G401 (cell line): ENCODE measurements at regions not wholly inside any gene's neighbourhood (a gene's known extent, or its start where the extent isn't known, plus 50 kb on each side); places are given as distances from the start of the nearest gene placed in this dataset.
"Not testable (repeated sequence)": the region's sequence is repeated elsewhere in the genome, so short reads cannot be mapped to it uniquely, and the experiment has no call there.

ENCODE experiments used
- DNase-seq: peaks from one replicate; pipeline ENCODE4 v3.0.0-alpha.2; 2015; ENCODE audit warnings: low spot score
- in situ Hi-C: cut with HindIII; loops from 2 replicates; pipeline ENCODE4 v1.10.0; 2016; ENCODE audit warnings: low sequenced_read_pairs, mixed read lengths

DNA sequence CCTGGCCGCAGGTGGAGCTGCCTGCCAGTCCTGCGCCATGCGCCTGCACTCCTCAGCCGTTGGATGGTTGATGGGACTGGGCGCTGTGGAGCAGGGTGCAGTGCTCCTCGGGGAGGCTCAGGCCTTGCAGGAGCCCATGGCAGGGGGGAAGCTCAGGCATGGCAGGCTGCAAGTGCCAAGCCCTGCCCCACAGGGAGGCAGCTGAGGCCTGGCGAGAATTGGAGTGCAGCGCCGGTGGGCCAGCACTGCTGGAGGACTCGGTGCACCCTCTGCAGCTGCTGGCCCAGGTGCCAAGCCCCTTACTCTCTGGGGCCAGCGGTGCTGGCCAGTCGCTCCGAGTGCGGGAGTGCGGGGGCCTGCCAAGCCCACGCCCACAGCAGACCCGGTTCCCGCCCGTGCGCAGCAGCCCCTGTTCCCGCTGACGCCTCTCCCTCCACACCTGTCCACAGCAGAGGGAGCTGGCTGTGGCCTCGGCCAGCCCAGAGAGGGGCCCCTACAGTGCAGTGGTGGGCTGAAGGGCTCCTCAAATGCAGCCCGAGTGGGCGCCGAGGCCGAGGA, 275.9 kb upstream of the FRG1 start:
- in situ Hi-C loops: no loop called here
- no peak for DNase-seq

- in situ Hi-C loops, DNase-seq: not testable (repeated sequence)
Observed at GRCh38 chr4:189665712-189666305, 274.9 kb upstream of the FRG1 start.

- DNase-seq, in situ Hi-C loops: not testable (repeated sequence)
Observed at GRCh38 chr4:189667386-189667785, 273.3 kb upstream of the FRG1 start.

GRCh38 chr4:189697675-189698245, 242.9 kb upstream of the FRG1 start:
- DNase-seq, in situ Hi-C loops: not testable (repeated sequence)

DNA sequence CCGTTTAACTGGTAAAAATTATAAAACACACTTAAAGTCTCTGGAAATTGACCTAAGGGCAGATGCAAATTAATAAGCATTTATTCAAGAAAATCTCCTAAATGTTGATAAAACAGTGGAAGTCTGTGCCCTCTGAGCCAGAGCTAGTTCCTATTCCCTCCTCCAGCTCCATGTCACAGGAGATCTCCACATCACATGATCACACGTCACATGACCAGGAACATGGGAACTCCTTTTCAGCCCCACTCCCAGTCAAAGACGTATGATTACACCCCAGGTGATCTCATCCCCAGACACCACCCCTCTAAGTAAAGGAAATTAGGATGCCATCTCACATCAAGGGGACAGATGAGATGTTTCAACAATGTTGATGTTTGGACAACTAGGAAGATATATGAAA, 237.7 kb upstream of the FRG1 start:
- DNase-seq, in situ Hi-C loops: not testable (repeated sequence)

DNA sequence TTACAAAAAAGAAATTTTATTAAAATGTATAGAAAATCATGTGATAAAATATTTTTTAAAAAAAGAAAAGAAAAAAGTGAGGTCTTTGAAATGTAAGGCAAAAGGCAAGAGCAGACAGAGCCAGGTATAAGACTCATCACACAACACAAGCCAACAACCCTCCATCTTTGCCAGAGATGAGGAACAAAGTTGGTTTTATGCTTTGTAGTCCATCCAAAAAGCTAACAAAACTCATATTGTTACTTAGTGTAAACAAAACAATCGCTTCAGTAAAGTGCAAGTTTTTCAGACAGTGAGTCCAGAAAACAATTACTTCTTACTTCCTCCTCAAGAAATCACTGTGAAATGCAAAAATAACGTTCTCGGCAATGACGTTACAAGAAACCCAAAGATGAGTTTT, 233.9 kb upstream of the FRG1 start:
- DNase-seq, in situ Hi-C loops: not testable (repeated sequence)

DNA sequence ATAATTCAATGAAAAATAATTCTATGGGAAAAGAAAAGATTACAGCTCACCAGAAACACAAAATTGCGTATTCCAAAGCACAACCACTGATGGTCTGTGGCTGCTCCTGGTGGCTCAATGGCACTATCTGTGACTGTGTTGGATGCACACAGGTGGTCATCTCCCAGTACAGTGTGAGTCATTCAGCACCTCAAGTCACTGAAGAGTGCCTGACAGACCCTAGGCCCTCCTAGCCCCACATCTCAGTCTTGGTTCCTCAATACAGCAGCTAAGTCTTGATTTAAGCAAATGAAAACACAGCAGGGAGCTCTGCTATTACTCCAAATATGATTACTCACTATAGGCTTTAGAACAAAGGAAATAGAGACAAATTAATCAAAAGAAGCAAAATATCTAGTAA, 233.4 kb upstream of the FRG1 start:
- in situ Hi-C loops, DNase-seq: not testable (repeated sequence)

GRCh38 chr4:189711956-189712355, 228.7 kb upstream of the FRG1 start:
- DNase-seq, in situ Hi-C loops: not testable (repeated sequence)

DNA sequence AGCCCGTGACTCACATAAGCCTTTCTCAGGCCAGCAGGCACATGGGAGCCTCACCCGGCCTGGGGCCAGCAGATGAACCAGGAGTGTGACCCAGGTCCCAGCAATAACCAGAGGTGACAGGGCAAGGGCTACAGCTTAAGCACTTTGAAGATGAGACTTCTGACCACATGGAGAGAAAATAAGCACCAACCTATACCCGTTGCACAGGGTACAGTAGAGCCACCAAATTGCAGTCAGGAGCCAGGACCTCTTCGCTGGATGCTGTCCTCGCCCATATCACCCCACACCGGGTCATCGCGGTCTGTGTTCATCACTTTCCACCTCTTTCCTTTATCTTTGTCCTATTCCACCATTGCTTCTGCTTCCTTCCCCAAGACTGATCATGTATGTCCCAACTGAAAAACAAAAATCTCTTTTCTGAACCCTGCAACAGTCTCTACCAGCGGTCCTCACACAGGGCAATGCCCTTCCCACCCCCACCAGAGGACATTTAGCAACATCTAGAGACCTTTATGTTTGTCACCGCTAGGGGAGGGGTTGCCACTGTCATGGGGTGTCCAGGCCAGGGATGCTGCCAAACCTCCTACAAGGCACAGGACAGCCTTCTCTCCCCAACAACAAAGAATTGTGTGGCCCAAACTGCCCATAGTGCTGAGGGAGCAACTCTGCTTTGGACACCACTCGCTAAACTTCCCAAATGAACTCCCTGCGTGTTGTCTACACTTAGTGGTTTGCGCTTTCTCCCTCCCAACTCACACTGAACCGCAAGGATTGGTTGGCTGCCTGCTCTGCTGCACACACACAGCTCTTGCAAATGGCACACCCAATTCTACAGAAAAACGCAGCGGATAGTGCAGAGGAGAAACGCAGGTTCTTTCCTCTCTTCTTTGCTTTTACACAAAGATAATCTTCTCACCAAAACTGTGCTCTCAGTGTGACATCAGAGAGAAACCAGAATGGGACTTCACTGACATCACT, 219.4 kb upstream of the FRG1 start:
- in situ Hi-C loops, DNase-seq: not testable (repeated sequence)

DNA sequence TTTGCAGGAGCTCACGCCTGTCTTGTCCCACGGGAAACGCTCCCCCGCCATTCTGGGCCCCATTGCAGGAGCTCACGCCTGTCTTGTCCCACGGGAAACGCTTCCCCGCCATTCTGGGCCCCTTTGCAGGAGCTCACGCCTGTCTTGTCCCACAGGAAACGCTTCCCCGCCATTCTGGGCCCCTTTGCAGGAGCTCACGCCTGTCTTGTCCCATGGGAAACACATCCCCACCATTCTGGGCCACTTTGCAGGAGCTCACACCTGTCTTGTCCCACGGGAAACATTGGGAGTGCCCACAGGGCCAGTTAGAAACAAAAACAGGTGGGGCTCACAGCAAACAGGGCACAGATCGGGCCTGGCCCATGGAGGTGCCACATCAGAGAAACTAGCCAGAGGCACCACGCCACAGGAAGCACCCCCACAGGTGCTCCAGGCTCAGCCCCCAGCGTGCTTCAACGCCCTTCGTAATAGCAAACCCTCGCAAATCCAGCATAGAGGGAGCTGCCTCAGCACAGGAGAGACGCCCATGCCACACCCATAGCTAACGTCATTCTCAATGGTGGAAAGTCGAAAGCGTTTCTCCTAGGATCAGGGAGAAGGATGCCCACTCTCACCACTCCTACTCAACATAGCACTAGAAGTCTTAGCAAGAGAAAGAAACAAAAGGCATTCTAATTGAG, 218.2 kb upstream of the FRG1 start:
- DNase-seq: peak; percentile 51
- in situ Hi-C loops: not testable (repeated sequence)

- in situ Hi-C loops: not testable (repeated sequence)
- DNase-seq: peak; percentile 8
Observed at GRCh38 chr4:189727982-189728638, 212.6 kb upstream of the FRG1 start.

GRCh38 chr4:189731989-189732388, 208.7 kb upstream of the FRG1 start:
- in situ Hi-C loops, DNase-seq: not testable (repeated sequence)

- in situ Hi-C loops, DNase-seq: not testable (repeated sequence)
Observed at GRCh38 chr4:189733507-189733906, 207.2 kb upstream of the FRG1 start.

DNA sequence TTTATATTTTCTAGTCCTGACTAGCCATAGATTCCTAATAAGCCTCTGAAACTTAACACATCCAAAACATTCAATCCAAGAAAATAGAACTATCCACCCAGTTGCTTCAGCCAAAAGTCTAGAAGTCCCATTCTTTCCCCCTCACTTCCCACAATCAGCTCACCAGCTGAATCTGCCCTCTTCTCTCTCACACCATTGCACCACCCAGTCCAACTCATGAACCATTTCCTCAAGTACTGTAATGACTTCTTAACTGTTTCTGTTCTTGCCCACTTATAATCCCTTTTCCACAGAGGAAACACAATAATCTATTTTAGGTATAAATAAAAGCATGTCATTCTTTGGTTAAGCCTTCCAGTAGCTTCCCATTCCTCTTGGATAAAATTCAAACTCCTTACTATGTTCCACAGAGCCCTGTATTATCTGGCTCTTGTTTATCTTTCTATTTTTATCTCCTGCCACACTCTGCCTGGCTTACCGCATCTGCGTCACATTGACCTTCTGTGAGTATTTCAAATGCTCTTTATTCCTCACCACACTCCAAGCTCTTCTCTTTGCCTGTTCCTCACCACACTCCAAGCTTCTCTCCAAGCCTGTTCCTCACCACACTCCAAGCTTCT, 205.9 kb upstream of the FRG1 start:
- in situ Hi-C loops, DNase-seq: not testable (repeated sequence)

DNA sequence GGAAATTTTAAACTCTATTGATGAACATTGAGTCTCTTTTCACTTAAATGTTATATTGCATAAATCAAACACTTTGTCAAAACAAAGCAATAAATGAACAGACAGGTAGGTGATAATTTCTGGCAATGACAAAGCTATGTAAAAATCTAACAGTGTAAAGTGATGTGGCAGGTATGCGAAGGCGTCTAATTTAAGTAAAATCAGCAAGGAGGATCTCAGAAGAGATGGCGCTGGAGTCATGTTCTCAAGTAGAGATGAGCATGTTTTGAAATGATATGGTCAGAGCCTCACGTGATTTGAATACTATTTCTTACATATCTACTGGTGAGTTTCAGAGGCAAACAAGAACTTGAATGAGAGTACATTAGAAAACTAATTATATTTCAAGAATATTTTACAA, 204.0 kb upstream of the FRG1 start:
- in situ Hi-C loops, DNase-seq: not testable (repeated sequence)

GRCh38 chr4:189740118-189740517, 200.6 kb upstream of the FRG1 start:
- in situ Hi-C loops: not testable (repeated sequence)
- DNase-seq: peak; percentile 33

DNA sequence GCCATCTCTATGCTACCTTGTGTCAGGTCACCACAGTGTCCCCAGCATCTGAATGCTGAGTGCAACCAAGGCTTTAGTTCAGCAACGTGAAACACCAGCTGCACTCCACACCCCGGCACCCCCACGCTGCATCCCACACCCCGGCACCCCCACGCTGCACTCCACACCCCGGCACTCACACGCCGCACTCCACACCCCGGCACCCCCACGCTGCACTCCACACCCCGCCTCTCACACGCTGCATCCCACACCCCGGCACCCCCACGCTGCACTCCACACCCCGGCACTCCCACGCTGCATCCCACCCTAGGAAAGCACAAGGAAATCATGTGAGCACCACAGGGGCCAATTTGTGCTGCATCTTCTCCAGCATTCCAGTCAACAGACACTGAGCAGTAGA, 199.8 kb upstream of the FRG1 start:
- no peak for DNase-seq
- in situ Hi-C loops: no loop called here

DNA sequence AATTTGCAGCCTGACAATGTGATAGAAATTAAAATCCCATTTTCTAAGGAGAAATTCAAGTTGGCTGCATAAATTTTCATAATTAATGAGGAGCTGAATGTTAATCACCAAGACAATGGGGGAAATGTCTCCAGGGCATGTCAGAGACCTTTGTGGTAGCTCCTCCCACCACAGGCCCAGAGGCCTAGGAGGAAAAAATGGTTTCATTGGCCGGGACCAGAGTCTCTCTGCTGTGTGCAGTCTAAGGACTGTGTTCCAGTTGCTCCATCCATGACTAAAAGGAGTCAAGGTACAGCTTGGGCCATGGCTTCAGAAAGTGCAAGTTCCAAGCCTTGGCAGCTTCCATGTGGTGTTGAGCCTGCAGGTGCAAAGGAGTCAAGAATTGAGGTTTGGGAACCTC, 187.6 kb upstream of the FRG1 start:
- DNase-seq, in situ Hi-C loops: not testable (repeated sequence)
